Endothelial cell of umbilical vein (primary cell): ENCODE measurements at regions not wholly inside any gene's neighbourhood (a gene's known extent, or its start where the extent isn't known, plus 50 kb on each side); places are given as distances from the start of the nearest gene placed in this dataset.

Source experiments
- BruUV-seq: library from RNA; stranded (reverse); fragments of 400-500 nt; replicated peaks from 2 replicates; lab custom pipeline; 2021; lab: Mats Ljungman, UMichigan
- CTCF ChIA-PET: fragments of 300-600, 350-600 bp; sonication (Branson Sonifier 250); formaldehyde crosslinking; loops from one replicate; lab custom pipeline; 2021; ENCODE audit warnings: antibody characterized with exemption, inconsistent platforms; lab: Charles Lee
- POLR2A ChIA-PET: fragments of 300-600, 350-600 bp; sonication (Branson Sonifier 250); formaldehyde crosslinking; loops from one replicate; lab custom pipeline; 2021; ENCODE audit warnings: antibody characterized with exemption, inconsistent platforms; lab: Charles Lee
- DNase-seq: peaks from one replicate; pipeline ENCODE4 v3.0.0-alpha.2; 2011; ENCODE audit warnings: low read depth, low spot score
- FAIRE-seq: peaks from 2 replicates; lab custom pipeline; 2011; peaks lifted over from hg19 to GRCh38; lab: Jason Lieb, UNC
- H2AFZ ChIP-seq: 2 replicates; pipeline ENCODE4 v1.6.0; 2012; ENCODE audit warnings: low read depth, low read length, control low read depth, inconsistent platforms
- H3K27ac ChIP-seq: 2 replicates; pipeline ENCODE4 v1.5.1; 2011; ENCODE audit warnings: low read depth, mild to moderate bottlenecking, control low read depth, low read length, moderate library complexity; ENCODE audit not compliant: insufficient read depth
- H3K27me3 ChIP-seq, 2 experiments: 2 replicates each; pipeline versions ENCODE4 v1.6.0 to v1.6.1; 2011; ENCODE audit warnings: low read length in 2 of 2, mixed read lengths in 1 of 2; ENCODE audit not compliant: control insufficient read depth in 2 of 2, insufficient read depth in 2 of 2
- H3K36me3 ChIP-seq, 2 experiments: 2 replicates in 1 of 2; 3 replicates in 1 of 2; pipeline ENCODE4 v1.5.1; 2011; ENCODE audit warnings: low read length in 2 of 2, mild to moderate bottlenecking in 1 of 2, moderate library complexity in 1 of 2; ENCODE audit not compliant: control insufficient read depth in 2 of 2, insufficient read depth in 2 of 2; ENCODE audit errors: extremely low read depth in 1 of 2
- H3K4me1 ChIP-seq: 3 replicates; pipeline ENCODE4 v1.5.1; 2011; ENCODE audit warnings: mild to moderate bottlenecking, low read length; ENCODE audit not compliant: control insufficient read depth, insufficient read depth; ENCODE audit errors: extremely low read depth
- H3K4me2 ChIP-seq: 2 replicates; pipeline ENCODE4 v1.6.1; 2011; ENCODE audit warnings: low read length, control low read depth, mixed read lengths; ENCODE audit not compliant: insufficient read depth
- H3K4me3 ChIP-seq, 3 experiments: fragments of 200-600 bp in 1 of 3; sonication (generic), shearing (Covaris generic) in 1 of 3; replicated peaks in 1 of 3; 2 replicates each; pipeline ENCODE4 v1.5.1; 2011 to 2016; ENCODE audit warnings: control low read depth in 3 of 3, low read length in 3 of 3, mild to moderate bottlenecking in 2 of 3, inconsistent platforms in 1 of 3, low read depth in 1 of 3, moderate library complexity in 1 of 3; ENCODE audit not compliant: insufficient read depth in 1 of 3
- H3K79me2 ChIP-seq: 2 replicates; pipeline ENCODE4 v1.6.0; 2012; ENCODE audit warnings: low read length, inconsistent platforms; ENCODE audit not compliant: control insufficient read depth, insufficient read depth
- H3K9ac ChIP-seq: replicated peaks from 2 replicates; pipeline ENCODE3; 2011; ENCODE audit warnings: low read length, control low read depth; ENCODE audit not compliant: insufficient read depth; ENCODE audit errors: extremely low read depth
- H3K9me1 ChIP-seq: replicated peaks from 3 replicates; pipeline ENCODE4 v1.6.0; 2011; ENCODE audit warnings: mild to moderate bottlenecking, low read length; ENCODE audit not compliant: control insufficient read depth, insufficient read depth; ENCODE audit errors: extremely low read depth
- H3K9me3 ChIP-seq: replicated peaks from 2 replicates; pipeline ENCODE4 v1.5.1; 2012; ENCODE audit warnings: low read length, inconsistent platforms; ENCODE audit not compliant: control insufficient read depth, insufficient read depth
- H4K20me1 ChIP-seq: replicated peaks from 2 replicates; pipeline ENCODE3; 2011; ENCODE audit warnings: mild to moderate bottlenecking, low read length; ENCODE audit not compliant: control insufficient read depth, insufficient read depth; ENCODE audit errors: extremely low read depth
- CTCF ChIP-seq, 2 donors: IDR thresholded peaks; 1 replicate in 1 of 2; 2 replicates in 1 of 2; pipeline ENCODE4 v1.5.1; 2011; ENCODE audit warnings: low read length in 2 of 2, mild to moderate bottlenecking in 2 of 2, moderate library complexity in 2 of 2, control low read depth in 1 of 2, inconsistent platforms in 1 of 2, low read depth in 1 of 2; ENCODE audit not compliant: insufficient read depth in 1 of 2; ENCODE audit errors: extremely low read depth in 1 of 2
- EZH2 ChIP-seq: IDR thresholded peaks from 2 replicates; pipeline ENCODE4 v1.6.1; 2012; ENCODE audit warnings: borderline replicate concordance, low read depth, mild to moderate bottlenecking, moderate library complexity, low read length, inconsistent platforms; ENCODE audit not compliant: severe bottlenecking
- FOS ChIP-seq: IDR thresholded peaks from 2 replicates; pipeline ENCODE4 v1.6.1; 2011; ENCODE audit warnings: mild to moderate bottlenecking, low read length, moderate library complexity, borderline replicate concordance; ENCODE audit not compliant: insufficient read depth
- GATA2 ChIP-seq: IDR thresholded peaks from 2 replicates; pipeline ENCODE4 v1.7.0; 2011; ENCODE audit warnings: low read depth, mild to moderate bottlenecking, moderate library complexity, mixed read lengths, low read length; ENCODE audit not compliant: insufficient read length, insufficient read depth
- JUN ChIP-seq: IDR thresholded peaks from 2 replicates; pipeline ENCODE4 v1.6.1; 2011; ENCODE audit warnings: borderline replicate concordance, low read depth; ENCODE audit not compliant: insufficient read length, insufficient read depth
- MAX ChIP-seq: IDR thresholded peaks from 2 replicates; pipeline ENCODE4 v1.6.1; 2011; ENCODE audit not compliant: insufficient read depth, insufficient read length
- MYC ChIP-seq: IDR thresholded peaks from one replicate; pipeline ENCODE4 v1.6.1; 2011; ENCODE audit warnings: mild to moderate bottlenecking, low read depth, low read length
- POLR2A ChIP-seq: IDR thresholded peaks from 2 replicates; pipeline ENCODE4 v1.6.1; 2012; ENCODE audit warnings: low read depth, mild to moderate bottlenecking, control low read depth, low read length
- POLR2AphosphoS5 ChIP-seq: IDR thresholded peaks from 2 replicates; pipeline ENCODE4 v1.6.1; 2012; ENCODE audit warnings: low read depth, mild to moderate bottlenecking, control low read depth, low read length, moderate library complexity; ENCODE audit not compliant: insufficient read depth
- dilution Hi-C: fragments of 300-500 bp; cut with MboI; formaldehyde crosslinking; loops from one replicate; pipeline ENCODE4 v1.15.0; 2019; ENCODE audit warnings: low sequenced_read_pairs; ENCODE audit not compliant: extremely low pct_ligation_motif_present
- intact Hi-C: fragments of 100-400 bp; cut with micrococcal nuclease; formaldehyde crosslinking; loops from one replicate; pipeline ENCODE4 v1.10.0; 2022

- no peaks in the 10 kb centered on the region for H3K4me1 ChIP-seq
- H3K27me3 ChIP-seq = peaks cover 10 to 32% of the 10 kb centered on the region in 2 experiments
- intact Hi-C loops (no loop called here), dilution Hi-C loops (no loop called here)
- TF ChIP-seq MYC (no peak), POLR2A (no peak), POLR2AphosphoS5 (no peak), CTCF (IDR thresholded peaks at IDR 0.05; ENCODE audit: extremely low read depth in 1 of 2, insufficient read depth in 1 of 2, low read depth in 1 of 2, low read length in 2 of 2) (no peak), FOS (no peak), EZH2 (no peak), MAX (no peak), GATA2 (no peak), JUN (no peak)
- H3K9ac ChIP-seq = no peak overlapping the region
- ChIA-PET POLR2A (no interaction called here), CTCF (interaction anchor here (1.3 kb wide), 1 partner anchor 88 kb away, joined by 4 read pairs; no protein-coding TSS in a partner anchor)
- H3K27ac ChIP-seq = no peak overlapping the region
- no peak overlapping the region for H2AFZ ChIP-seq
- no TSS peak for BruUV-seq
- no peaks in the 10 kb centered on the region for H3K79me2 ChIP-seq
- FAIRE-seq (no peak), DNase-seq (no peak)
- no peaks in the 10 kb centered on the region for H3K9me1 ChIP-seq
- no peaks in the 10 kb centered on the region for H3K36me3 ChIP-seq
- no peaks in the 10 kb centered on the region for H3K9me3 ChIP-seq
- H3K4me2 ChIP-seq = no peak overlapping the region
- no peak overlapping the region for H3K4me3 ChIP-seq
- H4K20me1 ChIP-seq = no peaks in the 10 kb centered on the region
Observed at GRCh38 chr1:42085596-42085995, 67.6 kb upstream of the GUCA2B start.
